Left ventricle myocardium inferior (tissue), 1 donor: ENCODE measurements at regions not wholly inside any gene's neighbourhood (a gene's known extent, or its start where the extent isn't known, plus 50 kb on each side); places are given as distances from the start of the nearest gene placed in this dataset.
"Not testable (repeated sequence)": the region's sequence is repeated elsewhere in the genome, so short reads cannot be mapped to it uniquely, and the experiment has no call there.

ENCODE experiments used
- DNase-seq: peaks from one replicate; pipeline ENCODE4 v3.0.0-alpha.2; 2020
- H3K27ac ChIP-seq: fragments of 200-600 bp; replicated peaks from 2 replicates; pipeline ENCODE4 v1.8.0; 2021
- H3K27me3 ChIP-seq: fragments of 200-600 bp; 2 replicates; pipeline ENCODE4 v1.8.0; 2021; ENCODE audit warnings: low read depth
- H3K36me3 ChIP-seq: fragments of 200-600 bp; 2 replicates; pipeline ENCODE4 v1.8.0; 2021
- H3K4me1 ChIP-seq: fragments of 200-600 bp; 2 replicates; pipeline ENCODE4 v1.8.0; 2021
- H3K4me3 ChIP-seq: fragments of 200-600 bp; 2 replicates; pipeline ENCODE4 v1.8.0; 2021; ENCODE audit warnings: mild to moderate bottlenecking, moderate library complexity
- H3K9me3 ChIP-seq: fragments of 200-600 bp; replicated peaks from 2 replicates; pipeline ENCODE4 v1.8.0; 2021
- intact Hi-C: fragments of 100-400 bp; cut with micrococcal nuclease; formaldehyde crosslinking; loops from one replicate; pipeline ENCODE4 v1.11.0; 2022
- TF ChIP-seq, protein P1 (sequence below): fragments of 200-600 bp; IDR thresholded peaks from 2 replicates; pipeline ENCODE4 v1.8.0; 2021; ENCODE audit warnings: antibody characterized with exemption, mild to moderate bottlenecking, borderline replicate concordance
- donor health status: DM: no; HTN: yes; CAD: no; lungs with severe emphysema.

- Histone ChIP-seq H3K9me3 (no peaks in the 10 kb centered on the region), H3K27ac (no peak overlapping the region), H3K36me3 (no peaks in the 10 kb centered on the region), H3K27me3 (no peaks in the 10 kb centered on the region), H3K4me3 (no peak overlapping the region), H3K4me1 (peaks cover 3% of the 10 kb centered on the region)
- TF ChIP-seq, protein P1, sequence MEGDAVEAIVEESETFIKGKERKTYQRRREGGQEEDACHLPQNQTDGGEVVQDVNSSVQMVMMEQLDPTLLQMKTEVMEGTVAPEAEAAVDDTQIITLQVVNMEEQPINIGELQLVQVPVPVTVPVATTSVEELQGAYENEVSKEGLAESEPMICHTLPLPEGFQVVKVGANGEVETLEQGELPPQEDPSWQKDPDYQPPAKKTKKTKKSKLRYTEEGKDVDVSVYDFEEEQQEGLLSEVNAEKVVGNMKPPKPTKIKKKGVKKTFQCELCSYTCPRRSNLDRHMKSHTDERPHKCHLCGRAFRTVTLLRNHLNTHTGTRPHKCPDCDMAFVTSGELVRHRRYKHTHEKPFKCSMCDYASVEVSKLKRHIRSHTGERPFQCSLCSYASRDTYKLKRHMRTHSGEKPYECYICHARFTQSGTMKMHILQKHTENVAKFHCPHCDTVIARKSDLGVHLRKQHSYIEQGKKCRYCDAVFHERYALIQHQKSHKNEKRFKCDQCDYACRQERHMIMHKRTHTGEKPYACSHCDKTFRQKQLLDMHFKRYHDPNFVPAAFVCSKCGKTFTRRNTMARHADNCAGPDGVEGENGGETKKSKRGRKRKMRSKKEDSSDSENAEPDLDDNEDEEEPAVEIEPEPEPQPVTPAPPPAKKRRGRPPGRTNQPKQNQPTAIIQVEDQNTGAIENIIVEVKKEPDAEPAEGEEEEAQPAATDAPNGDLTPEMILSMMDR = no peak
- intact Hi-C loops = no loop called here
- DNase-seq = no peak
Measured at GRCh38 chr3:102000620-102001209, 151.4 kb downstream of the NFKBIZ start.

DNA sequence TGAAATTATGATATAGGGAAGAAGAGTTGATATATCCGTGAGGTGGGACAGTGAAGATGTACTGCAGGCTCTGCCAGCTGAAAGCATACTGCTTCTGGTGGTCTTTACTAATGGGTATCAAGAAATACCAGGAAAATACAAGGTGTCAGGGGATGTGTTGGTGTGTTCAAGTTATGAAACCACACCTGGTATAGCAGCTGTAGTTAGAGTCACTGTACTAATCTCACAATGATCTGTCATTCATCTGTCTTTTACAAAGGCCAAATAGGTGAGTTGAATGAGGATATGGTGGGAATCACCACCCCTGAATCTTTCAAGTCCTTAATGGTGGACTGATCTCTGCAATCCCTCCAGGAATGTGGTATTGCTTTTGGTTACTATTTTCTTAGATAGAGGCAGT, 152.7 kb downstream of the NFKBIZ start:
- DNase-seq = no peak
- intact Hi-C loops = no loop called here
- no peaks in the 10 kb centered on the region for H3K27me3 ChIP-seq
- no peaks in the 10 kb centered on the region for H3K9me3 ChIP-seq
- H3K36me3 ChIP-seq = no peaks in the 10 kb centered on the region
- H3K27ac ChIP-seq = no peak overlapping the region
- no peak overlapping the region for H3K4me3 ChIP-seq
- TF ChIP-seq, protein P1 = no peak
- H3K4me1 ChIP-seq = peaks cover 6% of the 10 kb centered on the region

GRCh38 chr3:102004561-102004960, 155.2 kb downstream of the NFKBIZ start:
- Histone ChIP-seq H3K36me3 (no peaks in the 10 kb centered on the region), H3K4me1 (peaks cover 10% of the 10 kb centered on the region), H3K4me3 (no peak overlapping the region), H3K27me3 (no peaks in the 10 kb centered on the region), H3K27ac (no peak overlapping the region), H3K9me3 (no peaks in the 10 kb centered on the region)
- TF ChIP-seq, protein P1 = no peak
- no peak for DNase-seq
- intact Hi-C loops = no loop called here

- Histone ChIP-seq H3K27ac (no peak overlapping the region), H3K36me3 (no peaks in the 10 kb centered on the region), H3K9me3 (peaks cover 7% of the 10 kb centered on the region), H3K27me3 (no peaks in the 10 kb centered on the region), H3K4me1 (peaks cover 10% of the 10 kb centered on the region), H3K4me3 (no peak overlapping the region)
- no peak for DNase-seq
- TF ChIP-seq, protein P1 = no peak
- intact Hi-C loops = no loop called here
Measured at GRCh38 chr3:102005551-102005950, 156.2 kb downstream of the NFKBIZ start.

DNA sequence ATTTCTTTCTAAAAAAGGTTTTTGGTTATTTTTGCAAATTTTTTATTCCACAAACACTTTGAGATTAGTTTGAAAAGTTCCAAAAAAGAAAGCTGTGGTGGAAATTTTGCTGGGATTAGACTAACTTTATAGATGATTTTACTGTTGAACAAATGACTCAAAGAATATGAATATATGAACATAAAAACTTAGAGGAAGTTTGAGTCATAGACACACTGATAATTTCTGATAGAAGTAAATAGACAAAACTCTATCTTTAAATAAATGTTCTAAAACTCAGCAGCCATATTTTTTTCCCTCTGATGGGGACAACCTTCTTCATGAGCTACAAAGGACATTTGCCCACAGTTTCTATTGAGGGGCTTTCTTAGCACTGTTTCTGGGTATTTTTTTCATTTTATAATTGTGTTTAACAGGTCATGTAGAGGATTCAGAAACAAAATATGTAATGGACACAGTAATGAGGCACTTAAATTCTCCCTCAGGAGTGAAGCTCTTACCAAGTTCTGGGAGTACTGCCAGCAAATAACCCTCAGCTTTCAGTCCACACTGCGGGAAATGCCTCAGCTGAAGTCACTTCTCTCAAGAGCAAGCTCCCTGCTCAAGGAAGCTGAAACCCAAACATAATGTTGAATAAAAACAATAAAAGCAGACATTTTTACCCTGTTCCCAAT, 157.6 kb downstream of the NFKBIZ start:
- peak; percentile 23 for DNase-seq
- Histone ChIP-seq H3K4me1 (peaks cover 10% of the 10 kb centered on the region), H3K27ac (peak overlapping the region; percentile 64), H3K9me3 (peaks cover 8% of the 10 kb centered on the region), H3K4me3 (no peak overlapping the region), H3K27me3 (no peaks in the 10 kb centered on the region), H3K36me3 (no peaks in the 10 kb centered on the region)
- intact Hi-C loops = no loop called here
- TF ChIP-seq, protein P1 = no peak

GRCh38 chr3:102008436-102008835, 159.1 kb downstream of the NFKBIZ start:
- H3K4me3 ChIP-seq, H3K27ac ChIP-seq, H3K36me3 ChIP-seq, H3K4me1 ChIP-seq, H3K27me3 ChIP-seq, DNase-seq, intact Hi-C loops: not testable (repeated sequence)
- peaks cover 17% of the 10 kb centered on the region for H3K9me3 ChIP-seq
